ENCODE measurements at regions not wholly inside any gene's neighbourhood (a gene's known extent, or its start where the extent isn't known, plus 50 kb on each side); places are given as distances from the start of the nearest gene placed in this dataset.
"Not testable (repeated sequence)": the region's sequence is repeated elsewhere in the genome, so short reads cannot be mapped to it uniquely, and the experiment has no call there.

GRCh38 chr13:54737211-54737610 is 1708.6 kb downstream of the OLFM4 start:
- TF ChIP-seq CTCF (tag by site-specific recombination; IDR thresholded peaks at IDR 0.05); YY1 (tag by site-specific recombination; IDR thresholded peaks at IDR 0.05); ZBTB20 (tag by site-specific recombination; IDR thresholded peaks at IDR 0.05); ZNF394 (tag by site-specific recombination; IDR thresholded peaks at IDR 0.05; ENCODE audit: borderline replicate concordance); ZNF274 (IDR thresholded peaks at IDR 0.05; ENCODE audit: low read length); ZNF274 (tag by site-specific recombination; IDR thresholded peaks at IDR 0.05; ENCODE audit: borderline replicate concordance); ZNF610 (tag by site-specific recombination; IDR thresholded peaks at IDR 0.05; ENCODE audit: borderline replicate concordance); SETDB1 (IDR thresholded peaks at IDR 0.05; ENCODE audit: insufficient read length, low read length); PRDM2 (tag by site-specific recombination; IDR thresholded peaks at IDR 0.05; ENCODE audit: borderline replicate concordance); GFI1B (tag by site-specific recombination; IDR thresholded peaks at IDR 0.05); ZNF701 (tag by site-specific recombination; IDR thresholded peaks at IDR 0.05): not testable (repeated sequence)
